WI38 (cell line): ENCODE measurements at regions not wholly inside any gene's neighbourhood (a gene's known extent, or its start where the extent isn't known, plus 50 kb on each side); places are given as distances from the start of the nearest gene placed in this dataset.

ENCODE experiments used
- H3K4me3 ChIP-seq: 2 replicates; pipeline ENCODE4 v1.5.1; 2011; ENCODE audit warnings: low read depth, mild to moderate bottlenecking, control low read depth, low read length
- CTCF ChIP-seq: IDR thresholded peaks from 2 replicates; pipeline ENCODE4 v1.5.1; 2012; ENCODE audit warnings: low read depth, mild to moderate bottlenecking, control low read depth, low read length

DNA sequence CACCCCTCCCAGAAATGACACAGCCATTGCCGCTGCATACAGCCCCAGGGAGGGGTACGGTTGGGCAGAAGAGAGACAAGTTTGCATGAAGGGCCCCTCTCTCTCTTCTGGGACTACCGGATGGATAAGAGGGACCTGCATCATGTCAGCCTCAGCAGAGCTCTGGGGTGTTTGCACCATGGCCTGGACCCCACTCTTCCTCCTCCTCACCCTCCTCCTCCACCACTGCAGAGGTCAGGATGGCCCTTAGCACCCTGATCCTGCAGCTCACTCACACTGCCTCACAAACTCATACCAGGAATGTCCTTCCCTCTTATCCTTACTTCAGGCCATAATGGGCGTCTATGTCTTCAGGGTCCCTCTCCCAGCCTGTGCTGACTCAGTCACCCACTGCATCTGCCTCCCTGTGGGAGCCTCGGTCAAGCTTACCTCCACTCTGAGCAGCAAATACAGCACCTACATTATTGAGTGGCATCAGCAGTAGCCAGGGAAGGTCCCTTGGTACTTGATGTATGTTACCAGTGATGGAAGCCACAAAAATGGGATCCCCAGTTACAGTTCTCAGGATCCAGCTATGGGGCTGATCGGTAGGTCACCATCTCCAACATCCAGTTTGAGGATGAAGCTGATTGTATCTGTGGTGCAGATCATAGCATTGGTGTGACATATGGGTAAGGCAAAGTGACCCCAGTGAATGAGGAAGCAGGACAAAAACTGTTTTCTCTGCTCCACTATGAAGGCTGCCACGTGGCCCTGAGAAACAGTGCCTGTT is 62.2 kb upstream of the VPREB1 start:
- no peak for TF ChIP-seq CTCF
- H3K4me3 ChIP-seq: no peak overlapping the region

- no peak for TF ChIP-seq CTCF
- no peak overlapping the region for H3K4me3 ChIP-seq
These were observed 63.2 kb upstream of the VPREB1 start for GRCh38 chr22:22181341-22181850.

GRCh38 chr22:22180738-22181285 is 63.8 kb upstream of the VPREB1 start:
- H3K4me3 ChIP-seq: no peak overlapping the region
- TF ChIP-seq CTCF: no peak

- TF ChIP-seq CTCF: no peak
- H3K4me3 ChIP-seq: no peak overlapping the region
These were observed 64.7 kb upstream of the VPREB1 start for GRCh38 chr22:22179858-22180257.

GRCh38 chr22:22178992-22179391 is 65.6 kb upstream of the VPREB1 start:
- TF ChIP-seq CTCF: no peak
- no peak overlapping the region for H3K4me3 ChIP-seq

DNA sequence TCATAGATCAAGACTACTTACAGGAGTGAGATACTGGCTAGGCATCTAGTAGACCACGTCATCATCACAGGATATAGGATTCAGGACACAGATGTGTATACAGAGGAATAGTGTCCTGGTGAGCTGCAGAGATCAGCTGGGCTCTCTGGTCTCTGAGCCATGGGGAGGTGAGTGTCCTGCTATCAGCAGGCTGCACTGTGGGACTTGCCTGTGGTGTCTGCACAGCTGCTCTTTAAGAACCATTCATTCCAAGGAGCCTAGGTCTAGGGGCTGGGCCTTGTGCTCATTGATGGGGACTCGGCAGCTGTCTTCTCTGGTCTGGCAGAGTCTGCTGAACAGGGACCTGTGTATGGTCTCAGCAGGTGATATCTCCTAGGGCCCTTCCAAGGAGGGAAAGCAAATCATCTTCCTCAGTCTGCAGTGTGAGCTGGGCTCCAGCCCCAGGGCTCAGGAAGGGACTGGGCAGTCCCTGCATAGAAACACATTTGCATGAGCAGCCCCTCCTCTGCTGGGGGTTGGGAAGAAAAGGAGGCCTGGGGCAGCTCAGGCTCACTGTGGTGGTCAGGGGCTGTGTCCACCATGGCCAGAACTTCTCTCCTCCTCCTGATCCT is 66.1 kb upstream of the VPREB1 start:
- TF ChIP-seq CTCF: no peak
- no peak overlapping the region for H3K4me3 ChIP-seq
